NT2/D1 (cell line): ENCODE measurements at regions not wholly inside any gene's neighbourhood (a gene's known extent, or its start where the extent isn't known, plus 50 kb on each side); places are given as distances from the start of the nearest gene placed in this dataset.

ENCODE experiments used
- DNase-seq: peaks from one replicate; pipeline ENCODE4 v3.0.0-alpha.2; 2011; ENCODE audit warnings: low read depth, low spot score
- H3K27me3 ChIP-seq: 2 replicates; pipeline ENCODE4 v1.6.0; 2011; ENCODE audit warnings: mild to moderate bottlenecking; ENCODE audit not compliant: insufficient read length, insufficient read depth
- H3K36me3 ChIP-seq: 2 replicates; pipeline ENCODE4 v1.6.1; 2011; ENCODE audit warnings: mild to moderate bottlenecking, low read length, mixed read lengths; ENCODE audit not compliant: insufficient read depth, insufficient read length
- H3K4me1 ChIP-seq: 2 replicates; pipeline ENCODE4 v1.5.1; 2011; ENCODE audit not compliant: insufficient read depth, insufficient read length
- H3K4me3 ChIP-seq: 2 replicates; pipeline ENCODE4 v1.5.1; 2011; ENCODE audit warnings: low read depth; ENCODE audit not compliant: insufficient read length
- H3K9ac ChIP-seq: 2 replicates; pipeline ENCODE4 v1.6.0; 2011; ENCODE audit warnings: low read depth; ENCODE audit not compliant: insufficient read length
- H3K9me3 ChIP-seq: 2 replicates; pipeline ENCODE4 v1.5.1; 2011; ENCODE audit warnings: mild to moderate bottlenecking, low read length; ENCODE audit not compliant: insufficient read depth
- SUZ12 ChIP-seq: IDR thresholded peaks from 2 replicates; pipeline ENCODE4 v1.6.1; 2011; ENCODE audit not compliant: insufficient read length, insufficient read depth; ENCODE audit errors: extremely low read depth
- YY1 ChIP-seq: IDR thresholded peaks from 2 replicates; pipeline ENCODE4 v1.6.1; 2011; ENCODE audit not compliant: insufficient read length, insufficient read depth
- ZNF274 ChIP-seq: IDR thresholded peaks from 2 replicates; pipeline ENCODE4 v1.6.1; 2011; ENCODE audit warnings: mild to moderate bottlenecking, low read depth, low read length

GRCh38 chr6:22670605-22671004 is 101.2 kb downstream of the HDGFL1 start:
- no peaks in the 10 kb centered on the region for H3K9me3 ChIP-seq
- no peaks in the 10 kb centered on the region for H3K27me3 ChIP-seq
- H3K4me3 ChIP-seq: no peak overlapping the region
- no peaks in the 10 kb centered on the region for H3K4me1 ChIP-seq
- no peak for TF ChIP-seq ZNF274
- TF ChIP-seq SUZ12: no peak
- no peak for TF ChIP-seq YY1
- no peak for DNase-seq
- no peak overlapping the region for H3K9ac ChIP-seq
- H3K36me3 ChIP-seq: no peaks in the 10 kb centered on the region

DNA sequence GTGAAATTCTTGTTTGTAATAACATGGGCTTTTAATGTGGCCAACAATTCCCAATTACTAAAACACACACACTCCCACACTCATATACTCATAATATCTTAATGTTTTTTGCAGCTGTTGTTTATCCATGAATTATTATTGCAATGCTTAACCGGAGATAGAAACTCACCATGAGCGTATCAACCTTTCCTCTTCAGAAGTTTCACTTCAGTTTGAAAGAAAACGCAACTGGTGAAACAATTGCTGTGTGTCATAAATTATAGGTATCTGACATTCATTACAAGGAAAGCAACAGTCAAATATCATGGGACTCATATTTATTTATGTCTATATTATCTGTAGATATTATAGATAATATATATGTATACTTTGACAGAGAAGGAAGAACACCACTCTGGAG is 104.1 kb downstream of the HDGFL1 start:
- DNase-seq: no peak
- TF ChIP-seq ZNF274: no peak
- no peak for TF ChIP-seq SUZ12
- no peak for TF ChIP-seq YY1
- no peak overlapping the region for H3K9ac ChIP-seq
- H3K9me3 ChIP-seq: no peaks in the 10 kb centered on the region
- H3K27me3 ChIP-seq: no peaks in the 10 kb centered on the region
- H3K36me3 ChIP-seq: no peaks in the 10 kb centered on the region
- H3K4me3 ChIP-seq: no peak overlapping the region
- no peaks in the 10 kb centered on the region for H3K4me1 ChIP-seq

GRCh38 chr6:22680950-22681349 is 111.6 kb downstream of the HDGFL1 start:
- H3K27me3 ChIP-seq: no peaks in the 10 kb centered on the region
- H3K4me1 ChIP-seq: no peaks in the 10 kb centered on the region
- no peak for DNase-seq
- TF ChIP-seq SUZ12: no peak
- TF ChIP-seq ZNF274: no peak
- TF ChIP-seq YY1: no peak
- no peak overlapping the region for H3K4me3 ChIP-seq
- H3K9me3 ChIP-seq: no peaks in the 10 kb centered on the region
- H3K36me3 ChIP-seq: no peaks in the 10 kb centered on the region
- H3K9ac ChIP-seq: no peak overlapping the region

GRCh38 chr6:22681761-22682160 is 112.4 kb downstream of the HDGFL1 start:
- H3K36me3 ChIP-seq: no peaks in the 10 kb centered on the region
- H3K9ac ChIP-seq: no peak overlapping the region
- DNase-seq: no peak
- no peaks in the 10 kb centered on the region for H3K9me3 ChIP-seq
- H3K4me1 ChIP-seq: no peaks in the 10 kb centered on the region
- no peaks in the 10 kb centered on the region for H3K27me3 ChIP-seq
- TF ChIP-seq ZNF274 (no peak), YY1 (no peak), SUZ12 (no peak)
- no peak overlapping the region for H3K4me3 ChIP-seq

- H3K9ac ChIP-seq: no peak overlapping the region
- no peak for DNase-seq
- TF ChIP-seq YY1 (no peak), ZNF274 (no peak), SUZ12 (no peak)
- no peaks in the 10 kb centered on the region for H3K9me3 ChIP-seq
- H3K36me3 ChIP-seq: no peaks in the 10 kb centered on the region
- no peaks in the 10 kb centered on the region for H3K27me3 ChIP-seq
- H3K4me1 ChIP-seq: no peaks in the 10 kb centered on the region
- no peak overlapping the region for H3K4me3 ChIP-seq
These were observed 113.6 kb downstream of the HDGFL1 start for GRCh38 chr6:22682979-22683378.

DNA sequence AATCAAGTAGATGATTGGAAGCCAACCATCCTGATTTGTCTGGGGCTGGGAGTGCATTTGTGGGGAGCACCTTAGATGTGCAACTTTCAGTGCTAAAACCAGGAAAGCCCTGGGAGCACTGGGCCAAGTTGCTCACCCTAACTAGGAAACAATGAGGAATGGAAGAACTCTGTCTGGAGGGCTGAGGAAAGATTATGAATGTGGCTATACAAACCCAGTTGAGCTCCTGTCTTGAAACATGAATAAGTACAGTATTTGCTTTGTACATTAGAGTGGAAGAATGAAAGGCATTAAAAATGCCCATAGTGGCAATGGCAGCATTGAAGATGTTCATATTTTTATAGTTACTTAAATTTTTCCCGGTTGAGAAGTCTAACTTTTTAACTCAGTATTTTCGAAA is 121.1 kb downstream of the HDGFL1 start:
- TF ChIP-seq YY1 (no peak), SUZ12 (no peak), ZNF274 (no peak)
- H3K36me3 ChIP-seq: no peaks in the 10 kb centered on the region

GRCh38 chr6:22694092-22694724 is 124.8 kb downstream of the HDGFL1 start:
- DNase-seq: no peak
- no peak overlapping the region for H3K9ac ChIP-seq
- TF ChIP-seq YY1 (no peak), ZNF274 (no peak), SUZ12 (no peak)
- H3K27me3 ChIP-seq: no peaks in the 10 kb centered on the region
- H3K36me3 ChIP-seq: no peaks in the 10 kb centered on the region
- no peaks in the 10 kb centered on the region for H3K9me3 ChIP-seq
- no peak overlapping the region for H3K4me3 ChIP-seq
- no peaks in the 10 kb centered on the region for H3K4me1 ChIP-seq

More for the DNA sequence above, 121.1 kb downstream of the HDGFL1 start:
- no peaks in the 10 kb centered on the region for H3K27me3 ChIP-seq
- H3K9me3 ChIP-seq: no peaks in the 10 kb centered on the region
- no peak for DNase-seq
- H3K4me3 ChIP-seq: no peak overlapping the region
- H3K9ac ChIP-seq: no peak overlapping the region
- no peaks in the 10 kb centered on the region for H3K4me1 ChIP-seq

- no peak overlapping the region for H3K9ac ChIP-seq
- H3K27me3 ChIP-seq: no peaks in the 10 kb centered on the region
- no peak for DNase-seq
- H3K36me3 ChIP-seq: no peaks in the 10 kb centered on the region
- no peak overlapping the region for H3K4me3 ChIP-seq
- H3K4me1 ChIP-seq: no peaks in the 10 kb centered on the region
- TF ChIP-seq SUZ12 (no peak), ZNF274 (no peak), YY1 (no peak)
- H3K9me3 ChIP-seq: no peaks in the 10 kb centered on the region
These were observed 127.1 kb downstream of the HDGFL1 start for GRCh38 chr6:22696481-22696880.
